ENCODE measurements at regions not wholly inside any gene's neighbourhood (a gene's known extent, or its start where the extent isn't known, plus 50 kb on each side); places are given as distances from the start of the nearest gene placed in this dataset.

- H3K4me3 ChIP-seq: no peak overlapping the region
- no peak for TF ChIP-seq CTCF (IDR thresholded peaks at IDR 0.05)
- no peak overlapping the region for H3K27ac ChIP-seq
- no peak for DNase-seq (ENCODE audit: low spot score)
Observed at GRCh38 chr6:125503181-125503580, 201.4 kb upstream of the HDDC2 start.

GRCh38 chr6:125507987-125508655, 206.4 kb upstream of the HDDC2 start:
- TF ChIP-seq CTCF (IDR thresholded peaks at IDR 0.05): no peak

GRCh38 chr6:125508793-125509192, 207.0 kb upstream of the HDDC2 start:
- no peak overlapping the region for H3K4me3 ChIP-seq
- no peak for TF ChIP-seq CTCF (IDR thresholded peaks at IDR 0.05)
- H3K27ac ChIP-seq: no peak overlapping the region
- no peak for DNase-seq (ENCODE audit: low spot score)

More at GRCh38 chr6:125507987-125508655, 206.4 kb upstream of the HDDC2 start:
- Histone ChIP-seq H3K27ac (no peak overlapping the region), H3K4me3 (no peak overlapping the region)
- no peak for DNase-seq (ENCODE audit: low spot score)

GRCh38 chr6:125509477-125509876, 207.7 kb upstream of the HDDC2 start:
- no peak for TF ChIP-seq CTCF (IDR thresholded peaks at IDR 0.05)
- H3K27ac ChIP-seq: no peak overlapping the region
- no peak overlapping the region for H3K4me3 ChIP-seq
- DNase-seq (ENCODE audit: low spot score): no peak

GRCh38 chr6:125510405-125510804, 208.6 kb upstream of the HDDC2 start:
- no peak overlapping the region for H3K4me3 ChIP-seq
- no peak for DNase-seq (ENCODE audit: low spot score)
- TF ChIP-seq CTCF (IDR thresholded peaks at IDR 0.05): no peak
- no peak overlapping the region for H3K27ac ChIP-seq

- no peak for DNase-seq (ENCODE audit: low spot score)
- Histone ChIP-seq H3K4me3 (no peak overlapping the region), H3K27ac (no peak overlapping the region)
- no peak for TF ChIP-seq CTCF (IDR thresholded peaks at IDR 0.05)
Observed at GRCh38 chr6:125511809-125512396, 210.1 kb upstream of the HDDC2 start.

GRCh38 chr6:125512621-125513020, 210.9 kb upstream of the HDDC2 start:
- TF ChIP-seq CTCF (IDR thresholded peaks at IDR 0.05): no peak
- no peak overlapping the region for H3K4me3 ChIP-seq
- H3K27ac ChIP-seq: no peak overlapping the region
- no peak for DNase-seq (ENCODE audit: low spot score)
